ENCODE measurements at regions not wholly inside any gene's neighbourhood (a gene's known extent, or its start where the extent isn't known, plus 50 kb on each side); places are given as distances from the start of the nearest gene placed in this dataset.
A peak's percentile ranks its signal among the peaks of the same experiment; 100 is the strongest.
"Not testable (repeated sequence)": the region's sequence is repeated elsewhere in the genome, so short reads cannot be mapped to it uniquely, and the experiment has no call there.

GRCh38 chr21:13986996-13987958, 223.5 kb downstream of the LIPI start:
- H3K27ac ChIP-seq (ENCODE audit: low read depth, low read length); H3K27ac Mint-ChIP-seq; H3K36me3 ChIP-seq (ENCODE audit: control insufficient read depth, insufficient read depth, low read length); H3K4me3 Mint-ChIP-seq; H3K9ac ChIP-seq (ENCODE audit: extremely low read depth, low read length, poor library complexity, severe bottlenecking); H3K27me3 ChIP-seq (ENCODE audit: control insufficient read depth, insufficient read depth, low read length, poor library complexity, severe bottlenecking); H3K4me1 Mint-ChIP-seq; H3K36me3 Mint-ChIP-seq (ENCODE audit: low read depth); H3K9me3 ChIP-seq (ENCODE audit: control insufficient read depth, low read length); H3K27me3 Mint-ChIP-seq (ENCODE audit: insufficient read depth); H3K4me1 ChIP-seq (ENCODE audit: control insufficient read depth, insufficient read depth, low read length); H3K4me3 ChIP-seq (ENCODE audit: low read length): not testable (repeated sequence)
- peaks cover 66% of the 10 kb centered on the region for H3K9me3 Mint-ChIP-seq
- 64 to 70% methylated on average over 2 to 8 of the region's 9 CpGs for WGBS, 2 experiments (ENCODE audit: insufficient coverage in 1 of 2, insufficient read length in 1 of 2)
- DNase-seq: peak; percentile 18

GRCh38 chr21:13985865-13986863, 224.6 kb downstream of the LIPI start:
- 84 to 87% methylated on average over 6 to 10 of the region's 10 CpGs for WGBS, 2 experiments (ENCODE audit: insufficient coverage in 1 of 2, insufficient read length in 1 of 2)
- H3K4me3 ChIP-seq (ENCODE audit: low read length); H3K36me3 ChIP-seq (ENCODE audit: control insufficient read depth, insufficient read depth, low read length); H3K27me3 Mint-ChIP-seq (ENCODE audit: insufficient read depth); H3K4me1 Mint-ChIP-seq; H3K4me1 ChIP-seq (ENCODE audit: control insufficient read depth, insufficient read depth, low read length); H3K9ac ChIP-seq (ENCODE audit: extremely low read depth, low read length, poor library complexity, severe bottlenecking); H3K27ac ChIP-seq (ENCODE audit: low read depth, low read length); H3K36me3 Mint-ChIP-seq (ENCODE audit: low read depth); H3K27ac Mint-ChIP-seq; H3K27me3 ChIP-seq (ENCODE audit: control insufficient read depth, insufficient read depth, low read length, poor library complexity, severe bottlenecking); H3K9me3 ChIP-seq (ENCODE audit: control insufficient read depth, low read length); H3K4me3 Mint-ChIP-seq; DNase-seq: not testable (repeated sequence)
- peaks cover 61% of the 10 kb centered on the region for H3K9me3 Mint-ChIP-seq

- not testable (repeated sequence) for H3K4me1 ChIP-seq (ENCODE audit: control insufficient read depth, insufficient read depth, low read length); H3K9ac ChIP-seq (ENCODE audit: extremely low read depth, low read length, poor library complexity, severe bottlenecking); H3K36me3 Mint-ChIP-seq (ENCODE audit: low read depth); H3K36me3 ChIP-seq (ENCODE audit: control insufficient read depth, insufficient read depth, low read length); H3K27ac ChIP-seq (ENCODE audit: low read depth, low read length); H3K4me3 Mint-ChIP-seq; DNase-seq; H3K27ac Mint-ChIP-seq; H3K4me3 ChIP-seq (ENCODE audit: low read length); H3K27me3 ChIP-seq (ENCODE audit: control insufficient read depth, insufficient read depth, low read length, poor library complexity, severe bottlenecking); H3K4me1 Mint-ChIP-seq; H3K9me3 ChIP-seq (ENCODE audit: control insufficient read depth, low read length); H3K27me3 Mint-ChIP-seq (ENCODE audit: insufficient read depth)
- H3K9me3 Mint-ChIP-seq: peaks cover 62% of the 10 kb centered on the region
- 76% methylated on average over 7 to 9 of the region's 9 CpGs for WGBS, 2 experiments (ENCODE audit: insufficient coverage in 1 of 2, insufficient read length in 1 of 2)
These were observed 225.5 kb downstream of the LIPI start for GRCh38 chr21:13985137-13985864.

- not testable (repeated sequence) for H3K4me1 ChIP-seq (ENCODE audit: control insufficient read depth, insufficient read depth, low read length); H3K27ac ChIP-seq (ENCODE audit: low read depth, low read length); H3K9me3 ChIP-seq (ENCODE audit: control insufficient read depth, low read length); H3K4me3 Mint-ChIP-seq; H3K4me3 ChIP-seq (ENCODE audit: low read length); H3K36me3 ChIP-seq (ENCODE audit: control insufficient read depth, insufficient read depth, low read length); H3K36me3 Mint-ChIP-seq (ENCODE audit: low read depth); H3K27ac Mint-ChIP-seq; H3K27me3 Mint-ChIP-seq (ENCODE audit: insufficient read depth); H3K27me3 ChIP-seq (ENCODE audit: control insufficient read depth, insufficient read depth, low read length, poor library complexity, severe bottlenecking); H3K4me1 Mint-ChIP-seq; H3K9ac ChIP-seq (ENCODE audit: extremely low read depth, low read length, poor library complexity, severe bottlenecking); DNase-seq
- 93 to 100% methylated on average over 2 to 5 of the region's 5 CpGs for WGBS, 2 experiments (ENCODE audit: insufficient coverage in 1 of 2, insufficient read length in 1 of 2)
- H3K9me3 Mint-ChIP-seq: peaks cover 62% of the 10 kb centered on the region
These were observed 226.0 kb downstream of the LIPI start for GRCh38 chr21:13984728-13985127.

GRCh38 chr21:13981176-13982087, 229.3 kb downstream of the LIPI start:
- H3K4me1 ChIP-seq (ENCODE audit: control insufficient read depth, insufficient read depth, low read length); H3K36me3 ChIP-seq (ENCODE audit: control insufficient read depth, insufficient read depth, low read length); H3K9ac ChIP-seq (ENCODE audit: extremely low read depth, low read length, poor library complexity, severe bottlenecking); H3K27me3 ChIP-seq (ENCODE audit: control insufficient read depth, insufficient read depth, low read length, poor library complexity, severe bottlenecking); H3K4me3 Mint-ChIP-seq; H3K27me3 Mint-ChIP-seq (ENCODE audit: insufficient read depth); H3K27ac Mint-ChIP-seq; H3K27ac ChIP-seq (ENCODE audit: low read depth, low read length); H3K9me3 ChIP-seq (ENCODE audit: control insufficient read depth, low read length); H3K36me3 Mint-ChIP-seq (ENCODE audit: low read depth); H3K4me3 ChIP-seq (ENCODE audit: low read length); H3K4me1 Mint-ChIP-seq: not testable (repeated sequence)
- WGBS, 2 experiments (ENCODE audit: insufficient coverage in 1 of 2, insufficient read length in 1 of 2): 94% methylated on average over 22 of the region's 48 CpGs; no CpG with 5 or more reads in 1 of the 2 experiments
- H3K9me3 Mint-ChIP-seq: peaks cover 44% of the 10 kb centered on the region
- DNase-seq: peak; percentile 54
